GM23338 (cell line): ENCODE measurements at regions not wholly inside any gene's neighbourhood (a gene's known extent, or its start where the extent isn't known, plus 50 kb on each side); places are given as distances from the start of the nearest gene placed in this dataset.

Source experiments
- CREB1 ChIP-seq: fragments of 250-450 bp; sonication (Bioruptor Pico); IDR thresholded peaks from 2 replicates; pipeline ENCODE4 v1.5.0; 2020; ENCODE audit warnings: low read depth, mild to moderate bottlenecking, moderate library complexity
- CTCF ChIP-seq, 2 experiments: fragments of 200-600 bp in 1 of 2; sonication (generic) in 1 of 2; conservative IDR thresholded peaks; 2 replicates each; pipeline versions ENCODE4 v1.5.1 to v1.6.1; 2016 to 2017; ENCODE audit warnings: antibody characterized with exemption in 2 of 2, low read depth in 2 of 2, mild to moderate bottlenecking in 2 of 2, moderate library complexity in 1 of 2
- ETS1 ChIP-seq: IDR thresholded peaks from 2 replicates; pipeline ENCODE4 v1.6.1; 2016; ENCODE audit warnings: antibody characterized with exemption
- EZH2 ChIP-seq: fragments of 200-600 bp; sonication (generic); IDR thresholded peaks from one replicate; pipeline ENCODE4 v1.8.0; 2017; ENCODE audit warnings: antibody characterized with exemption, mild to moderate bottlenecking, low read depth; ENCODE audit not compliant: unreplicated experiment
- EZH2phosphoT487 ChIP-seq: fragments of 200-600 bp; sonication (generic); IDR thresholded peaks from one replicate; pipeline ENCODE4 v1.8.1; 2018; ENCODE audit warnings: antibody characterized with exemption; ENCODE audit not compliant: unreplicated experiment
- JUNB ChIP-seq: IDR thresholded peaks from one replicate; pipeline ENCODE4 v1.6.1; 2016; ENCODE audit warnings: antibody characterized with exemption; ENCODE audit not compliant: unreplicated experiment
- NANOG ChIP-seq: IDR thresholded peaks from 2 replicates; pipeline ENCODE4 v1.6.1; 2016; ENCODE audit warnings: antibody characterized with exemption, borderline replicate concordance
- POLR2AphosphoS5 ChIP-seq: IDR thresholded peaks from 2 replicates; pipeline ENCODE4 v1.6.1; 2016; ENCODE audit warnings: antibody characterized with exemption, low read depth
- REST ChIP-seq: IDR thresholded peaks from one replicate; pipeline ENCODE4 v1.6.1; 2018; ENCODE audit warnings: antibody characterized with exemption; ENCODE audit not compliant: unreplicated experiment
- STAT1 ChIP-seq: IDR thresholded peaks from one replicate; pipeline ENCODE4 v1.6.1; 2016; ENCODE audit warnings: antibody characterized with exemption; ENCODE audit not compliant: unreplicated experiment
- ZNF331 ChIP-seq: fragments of 250-450 bp; sonication (Bioruptor Pico); IDR thresholded peaks from 2 replicates; pipeline ENCODE4 v1.5.0; 2020; ENCODE audit warnings: low read depth, mild to moderate bottlenecking, moderate library complexity
- ZNF462 ChIP-seq: fragments of 250-450 bp; sonication (Bioruptor Pico); IDR thresholded peaks from 2 replicates; pipeline ENCODE4 v1.5.0; 2020; ENCODE audit warnings: mild to moderate bottlenecking, moderate library complexity

GRCh38 chr2:236886456-236886855 lies 199.2 kb upstream of the COPS8 start:
- TF ChIP-seq CREB1 (CRISPR knock-in tag), result no peak
- TF ChIP-seq CTCF (conservative IDR thresholded peaks at IDR 0.05; ENCODE audit: low read depth in 2 of 2), result no peak
- TF ChIP-seq EZH2, result no peak
- no peak for TF ChIP-seq EZH2phosphoT487
- no peak for TF ChIP-seq ETS1
- TF ChIP-seq POLR2AphosphoS5, result no peak
- no peak for TF ChIP-seq REST
- no peak for TF ChIP-seq STAT1
- TF ChIP-seq ZNF462, result no peak
- no peak for TF ChIP-seq JUNB
- no peak for TF ChIP-seq NANOG
- TF ChIP-seq ZNF331 (CRISPR knock-in tag), result no peak
